ENCODE measurements at regions not wholly inside any gene's neighbourhood (a gene's known extent, or its start where the extent isn't known, plus 50 kb on each side); places are given as distances from the start of the nearest gene placed in this dataset.

- Histone ChIP-seq H3K79me2 (ENCODE audit: control insufficient read depth, insufficient read depth, low read length) (no peaks in the 10 kb centered on the region), H3K4me3 (replicated peaks in 1 of 3; ENCODE audit: insufficient read depth in 1 of 3, low read depth in 1 of 3, low read length in 3 of 3) (no peak overlapping the region), H3K27ac (ENCODE audit: insufficient read depth, low read depth, low read length) (no peak overlapping the region), H2AFZ (ENCODE audit: low read depth, low read length) (no peak overlapping the region), H3K4me1 (ENCODE audit: control insufficient read depth, extremely low read depth, insufficient read depth, low read length) (no peaks in the 10 kb centered on the region), H3K9ac (replicated peaks; ENCODE audit: extremely low read depth, insufficient read depth, low read length) (no peak overlapping the region), H3K36me3 (ENCODE audit: control insufficient read depth in 2 of 2, extremely low read depth in 1 of 2, insufficient read depth in 2 of 2, low read length in 2 of 2) (no peaks in the 10 kb centered on the region), H4K20me1 (replicated peaks; ENCODE audit: control insufficient read depth, extremely low read depth, insufficient read depth, low read length) (no peaks in the 10 kb centered on the region), H3K9me1 (replicated peaks; ENCODE audit: control insufficient read depth, extremely low read depth, insufficient read depth, low read length) (no peaks in the 10 kb centered on the region), H3K27me3 (ENCODE audit: control insufficient read depth in 2 of 2, insufficient read depth in 2 of 2, low read length in 2 of 2) (no peaks in the 10 kb centered on the region), H3K9me3 (replicated peaks; ENCODE audit: control insufficient read depth, insufficient read depth, low read length) (peaks cover 8% of the 10 kb centered on the region), H3K4me2 (ENCODE audit: insufficient read depth, low read length) (no peak overlapping the region)
- CTCF ChIA-PET: no interaction called here
- TF ChIP-seq MAX (IDR thresholded peaks at IDR 0.05; ENCODE audit: insufficient read depth, insufficient read length) (no peak), FOS (IDR thresholded peaks at IDR 0.05; ENCODE audit: borderline replicate concordance, insufficient read depth, low read length) (no peak), POLR2A (IDR thresholded peaks at IDR 0.05; ENCODE audit: low read depth, low read length) (no peak), POLR2AphosphoS5 (IDR thresholded peaks at IDR 0.05; ENCODE audit: insufficient read depth, low read depth, low read length) (no peak), EZH2 (IDR thresholded peaks at IDR 0.05; ENCODE audit: borderline replicate concordance, low read depth, low read length, severe bottlenecking) (no peak), MYC (IDR thresholded peaks at IDR 0.05; ENCODE audit: low read depth, low read length) (no peak), CTCF (IDR thresholded peaks at IDR 0.05; ENCODE audit: extremely low read depth in 1 of 2, insufficient read depth in 1 of 2, low read depth in 1 of 2, low read length in 2 of 2) (no peak), GATA2 (IDR thresholded peaks at IDR 0.05; ENCODE audit: insufficient read depth, insufficient read length, low read depth, low read length) (no peak), JUN (IDR thresholded peaks at IDR 0.05; ENCODE audit: borderline replicate concordance, insufficient read depth, insufficient read length, low read depth) (no peak)
- POLR2A ChIA-PET: no interaction called here
- intact Hi-C loops (cut with micrococcal nuclease) (no loop called here), dilution Hi-C loops (cut with MboI; ENCODE audit: extremely low pct_ligation_motif_present, low sequenced_read_pairs) (no loop called here)
- FAIRE-seq (no peak), DNase-seq (ENCODE audit: low read depth, low spot score) (no peak)
- no TSS peak for BruUV-seq (replicated peaks)
Observed at GRCh38 chr3:5480190-5480589, 292.7 kb downstream of the EDEM1 start.

Data from endothelial cell of umbilical vein (primary cell).